ENCODE measurements at regions not wholly inside any gene's neighbourhood (a gene's known extent, or its start where the extent isn't known, plus 50 kb on each side); places are given as distances from the start of the nearest gene placed in this dataset.

- H3K4me3 ChIP-seq (ENCODE audit: low read depth, low read length): no peak overlapping the region
- no peak for DNase-seq (ENCODE audit: low read depth)
- TF ChIP-seq CTCF (IDR thresholded peaks at IDR 0.05; ENCODE audit: insufficient read depth, low read depth, low read length, missing control alignments): no peak
These were observed 606.5 kb downstream of the HACE1 start for GRCh38 chr6:104253236-104253635.

DNA sequence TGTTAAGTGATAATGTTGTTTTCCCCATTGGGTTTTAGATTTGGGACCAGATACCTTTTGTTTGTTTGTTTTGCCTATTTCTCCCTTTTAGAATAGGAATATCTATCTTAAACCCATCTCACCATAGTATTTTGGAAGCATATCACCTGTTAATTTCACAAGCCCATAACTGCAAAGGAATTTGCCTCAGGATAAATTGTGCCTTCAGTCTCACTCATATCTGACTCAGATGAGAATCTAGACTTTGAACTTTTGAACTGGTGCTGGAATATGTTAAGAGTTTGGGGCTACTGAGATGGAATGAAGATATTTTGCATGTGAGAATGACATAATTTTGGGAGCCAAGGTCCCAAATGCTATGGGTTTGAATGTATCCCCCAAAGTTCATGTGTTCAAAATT lies 607.4 kb downstream of the HACE1 start:
- no peak for TF ChIP-seq CTCF (IDR thresholded peaks at IDR 0.05; ENCODE audit: insufficient read depth, low read depth, low read length, missing control alignments)
- no peak overlapping the region for H3K4me3 ChIP-seq (ENCODE audit: low read depth, low read length)
- DNase-seq (ENCODE audit: low read depth): no peak

- H3K4me3 ChIP-seq (ENCODE audit: low read depth, low read length): no peak overlapping the region
- DNase-seq (ENCODE audit: low read depth): no peak
- no peak for TF ChIP-seq CTCF (IDR thresholded peaks at IDR 0.05; ENCODE audit: insufficient read depth, low read depth, low read length, missing control alignments)
These were observed 608.1 kb downstream of the HACE1 start for GRCh38 chr6:104251651-104252050.

GRCh38 chr6:104240865-104241264 lies 618.9 kb downstream of the HACE1 start:
- TF ChIP-seq CTCF (IDR thresholded peaks at IDR 0.05; ENCODE audit: insufficient read depth, low read depth, low read length, missing control alignments): no peak
- H3K4me3 ChIP-seq (ENCODE audit: low read depth, low read length): no peak overlapping the region
- no peak for DNase-seq (ENCODE audit: low read depth)

GRCh38 chr6:104239971-104240370 lies 619.7 kb downstream of the HACE1 start:
- no peak for DNase-seq (ENCODE audit: low read depth)
- TF ChIP-seq CTCF (IDR thresholded peaks at IDR 0.05; ENCODE audit: insufficient read depth, low read depth, low read length, missing control alignments): no peak
- H3K4me3 ChIP-seq (ENCODE audit: low read depth, low read length): no peak overlapping the region

DNA sequence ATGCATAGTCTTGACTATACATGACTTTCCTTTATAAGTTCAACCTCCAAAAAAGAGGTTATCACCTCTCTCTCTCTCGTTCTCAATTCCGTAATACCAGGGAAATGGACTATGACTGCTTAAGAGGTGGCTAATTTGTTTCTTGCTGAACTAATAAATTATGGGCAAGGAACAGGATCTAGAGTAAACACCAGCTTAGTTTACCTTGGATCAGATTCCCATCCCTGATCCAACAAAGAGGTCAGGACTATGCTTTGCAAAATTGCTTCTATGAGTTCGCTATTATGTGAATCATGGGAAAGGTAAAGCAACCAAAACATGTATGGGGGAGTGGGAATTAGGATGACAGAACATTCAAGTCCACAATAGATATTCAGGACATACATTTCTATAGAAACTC lies 630.7 kb downstream of the HACE1 start:
- H3K4me3 ChIP-seq (ENCODE audit: low read depth, low read length): no peak overlapping the region
- no peak for DNase-seq (ENCODE audit: low read depth)
- no peak for TF ChIP-seq CTCF (IDR thresholded peaks at IDR 0.05; ENCODE audit: insufficient read depth, low read depth, low read length, missing control alignments)

GRCh38 chr6:104227508-104227907 lies 632.2 kb downstream of the HACE1 start:
- DNase-seq (ENCODE audit: low read depth): no peak
- H3K4me3 ChIP-seq (ENCODE audit: low read depth, low read length): no peak overlapping the region
- no peak for TF ChIP-seq CTCF (IDR thresholded peaks at IDR 0.05; ENCODE audit: insufficient read depth, low read depth, low read length, missing control alignments)
